GM12878 (cell line): ENCODE measurements at regions not wholly inside any gene's neighbourhood (a gene's known extent, or its start where the extent isn't known, plus 50 kb on each side); places are given as distances from the start of the nearest gene placed in this dataset.

Experiments
- CBX3 ChIP-seq: fragments of 200-600 bp; sonication (generic); IDR thresholded peaks from 2 replicates; pipeline ENCODE4 v1.6.1; 2016; ENCODE audit warnings: low read depth, borderline replicate concordance
- FOS ChIP-seq: IDR thresholded peaks from 3 replicates; pipeline ENCODE4 v1.6.1; 2011; ENCODE audit warnings: borderline replicate concordance; ENCODE audit not compliant: insufficient read length; ENCODE audit errors: extremely low read depth
- NBN ChIP-seq: fragments of 450-650 bp; IDR thresholded peaks from 2 replicates; pipeline ENCODE4 v1.6.1; 2016
- POLR2A ChIP-seq: IDR thresholded peaks from 2 replicates; pipeline ENCODE4 v1.6.1; 2011; ENCODE audit warnings: low read depth, mild to moderate bottlenecking, low read length
- POLR2AphosphoS5 ChIP-seq: IDR thresholded peaks from 2 replicates; pipeline ENCODE4 v1.6.1; 2011; ENCODE audit warnings: mild to moderate bottlenecking, low read length, inconsistent platforms
- SIX5 ChIP-seq: IDR thresholded peaks from 2 replicates; pipeline ENCODE4 v1.6.1; 2011; ENCODE audit warnings: mild to moderate bottlenecking, low read depth, low read length, moderate library complexity; ENCODE audit not compliant: severe bottlenecking
- SMC3 ChIP-seq: IDR thresholded peaks from 2 replicates; pipeline ENCODE4 v1.6.1; 2011; ENCODE audit warnings: low read length, improper control_type of control experiment, borderline replicate concordance
- SP1 ChIP-seq: IDR thresholded peaks from one replicate; pipeline ENCODE4 v1.6.1; 2011; ENCODE audit warnings: low read depth, low read length
- ZNF207 ChIP-seq: fragments of 450-650 bp; IDR thresholded peaks from 2 replicates; pipeline ENCODE4 v1.6.1; 2014; ENCODE audit warnings: antibody characterized with exemption, mild to moderate bottlenecking, borderline replicate concordance
- ZNF274 ChIP-seq: IDR thresholded peaks from one replicate; pipeline ENCODE4 v1.8.0; 2011; ENCODE audit not compliant: insufficient read length, insufficient read depth
- TF ChIP-seq, protein P1 (sequence below): IDR thresholded peaks from 2 replicates; pipeline ENCODE4 v1.6.1; 2012; ENCODE audit warnings: low read depth, low read length, improper control_type of control experiment
- TF ChIP-seq, protein P2 (sequence below), 3 experiments: IDR thresholded peaks in 2 of 3; conservative IDR thresholded peaks in 1 of 3; 2 replicates each; pipeline ENCODE4 v1.5.1; 2011; ENCODE audit warnings: low read depth in 3 of 3, low read length in 3 of 3, mild to moderate bottlenecking in 3 of 3, control low read depth in 2 of 3, moderate library complexity in 2 of 3, inconsistent platforms in 1 of 3, mixed read lengths in 1 of 3; ENCODE audit not compliant: control insufficient read depth in 2 of 3, insufficient read depth in 1 of 3; ENCODE audit errors: extremely low read depth in 1 of 3
- TF ChIP-seq, protein P3 (sequence below): IDR thresholded peaks from 2 replicates; pipeline ENCODE4 v1.6.1; 2012; ENCODE audit warnings: improper control_type of control experiment, low read depth, low read length; ENCODE audit not compliant: insufficient replicate concordance

DNA sequence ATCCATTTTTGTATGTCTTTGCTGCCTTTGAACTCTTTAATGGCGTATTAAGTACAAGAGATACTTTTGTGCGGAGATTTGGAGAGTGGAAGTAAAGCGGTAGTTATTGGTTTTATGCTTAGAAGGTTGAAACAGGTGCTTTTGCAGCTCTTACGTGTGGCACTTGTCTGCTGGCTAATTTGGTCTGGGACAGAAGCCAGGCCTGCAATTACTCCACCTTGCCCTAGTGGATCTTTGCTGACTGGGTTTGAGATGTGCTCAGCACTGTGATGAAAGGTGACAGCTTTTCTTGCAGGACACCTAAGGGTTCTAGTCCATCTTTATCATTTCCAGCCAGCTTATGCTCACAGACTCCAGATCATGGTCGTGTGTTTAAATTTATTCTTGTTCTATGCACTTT lies 252.5 kb downstream of the RPL10L start:
- TF ChIP-seq, protein P1, sequence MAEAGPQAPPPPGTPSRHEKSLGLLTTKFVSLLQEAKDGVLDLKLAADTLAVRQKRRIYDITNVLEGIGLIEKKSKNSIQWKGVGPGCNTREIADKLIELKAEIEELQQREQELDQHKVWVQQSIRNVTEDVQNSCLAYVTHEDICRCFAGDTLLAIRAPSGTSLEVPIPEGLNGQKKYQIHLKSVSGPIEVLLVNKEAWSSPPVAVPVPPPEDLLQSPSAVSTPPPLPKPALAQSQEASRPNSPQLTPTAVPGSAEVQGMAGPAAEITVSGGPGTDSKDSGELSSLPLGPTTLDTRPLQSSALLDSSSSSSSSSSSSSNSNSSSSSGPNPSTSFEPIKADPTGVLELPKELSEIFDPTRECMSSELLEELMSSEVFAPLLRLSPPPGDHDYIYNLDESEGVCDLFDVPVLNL: no peak
- no peak for TF ChIP-seq ZNF207
- TF ChIP-seq, protein P2, sequence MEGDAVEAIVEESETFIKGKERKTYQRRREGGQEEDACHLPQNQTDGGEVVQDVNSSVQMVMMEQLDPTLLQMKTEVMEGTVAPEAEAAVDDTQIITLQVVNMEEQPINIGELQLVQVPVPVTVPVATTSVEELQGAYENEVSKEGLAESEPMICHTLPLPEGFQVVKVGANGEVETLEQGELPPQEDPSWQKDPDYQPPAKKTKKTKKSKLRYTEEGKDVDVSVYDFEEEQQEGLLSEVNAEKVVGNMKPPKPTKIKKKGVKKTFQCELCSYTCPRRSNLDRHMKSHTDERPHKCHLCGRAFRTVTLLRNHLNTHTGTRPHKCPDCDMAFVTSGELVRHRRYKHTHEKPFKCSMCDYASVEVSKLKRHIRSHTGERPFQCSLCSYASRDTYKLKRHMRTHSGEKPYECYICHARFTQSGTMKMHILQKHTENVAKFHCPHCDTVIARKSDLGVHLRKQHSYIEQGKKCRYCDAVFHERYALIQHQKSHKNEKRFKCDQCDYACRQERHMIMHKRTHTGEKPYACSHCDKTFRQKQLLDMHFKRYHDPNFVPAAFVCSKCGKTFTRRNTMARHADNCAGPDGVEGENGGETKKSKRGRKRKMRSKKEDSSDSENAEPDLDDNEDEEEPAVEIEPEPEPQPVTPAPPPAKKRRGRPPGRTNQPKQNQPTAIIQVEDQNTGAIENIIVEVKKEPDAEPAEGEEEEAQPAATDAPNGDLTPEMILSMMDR (IDR thresholded peaks at IDR 0.05 in 2 of 3, conservative IDR thresholded peaks at IDR 0.05 in 1 of 3; ENCODE audit: control insufficient read depth in 2 of 3, extremely low read depth in 1 of 3, insufficient read depth in 1 of 3, low read depth in 3 of 3, low read length in 3 of 3): no peak
- TF ChIP-seq POLR2AphosphoS5: no peak
- TF ChIP-seq, protein P3, sequence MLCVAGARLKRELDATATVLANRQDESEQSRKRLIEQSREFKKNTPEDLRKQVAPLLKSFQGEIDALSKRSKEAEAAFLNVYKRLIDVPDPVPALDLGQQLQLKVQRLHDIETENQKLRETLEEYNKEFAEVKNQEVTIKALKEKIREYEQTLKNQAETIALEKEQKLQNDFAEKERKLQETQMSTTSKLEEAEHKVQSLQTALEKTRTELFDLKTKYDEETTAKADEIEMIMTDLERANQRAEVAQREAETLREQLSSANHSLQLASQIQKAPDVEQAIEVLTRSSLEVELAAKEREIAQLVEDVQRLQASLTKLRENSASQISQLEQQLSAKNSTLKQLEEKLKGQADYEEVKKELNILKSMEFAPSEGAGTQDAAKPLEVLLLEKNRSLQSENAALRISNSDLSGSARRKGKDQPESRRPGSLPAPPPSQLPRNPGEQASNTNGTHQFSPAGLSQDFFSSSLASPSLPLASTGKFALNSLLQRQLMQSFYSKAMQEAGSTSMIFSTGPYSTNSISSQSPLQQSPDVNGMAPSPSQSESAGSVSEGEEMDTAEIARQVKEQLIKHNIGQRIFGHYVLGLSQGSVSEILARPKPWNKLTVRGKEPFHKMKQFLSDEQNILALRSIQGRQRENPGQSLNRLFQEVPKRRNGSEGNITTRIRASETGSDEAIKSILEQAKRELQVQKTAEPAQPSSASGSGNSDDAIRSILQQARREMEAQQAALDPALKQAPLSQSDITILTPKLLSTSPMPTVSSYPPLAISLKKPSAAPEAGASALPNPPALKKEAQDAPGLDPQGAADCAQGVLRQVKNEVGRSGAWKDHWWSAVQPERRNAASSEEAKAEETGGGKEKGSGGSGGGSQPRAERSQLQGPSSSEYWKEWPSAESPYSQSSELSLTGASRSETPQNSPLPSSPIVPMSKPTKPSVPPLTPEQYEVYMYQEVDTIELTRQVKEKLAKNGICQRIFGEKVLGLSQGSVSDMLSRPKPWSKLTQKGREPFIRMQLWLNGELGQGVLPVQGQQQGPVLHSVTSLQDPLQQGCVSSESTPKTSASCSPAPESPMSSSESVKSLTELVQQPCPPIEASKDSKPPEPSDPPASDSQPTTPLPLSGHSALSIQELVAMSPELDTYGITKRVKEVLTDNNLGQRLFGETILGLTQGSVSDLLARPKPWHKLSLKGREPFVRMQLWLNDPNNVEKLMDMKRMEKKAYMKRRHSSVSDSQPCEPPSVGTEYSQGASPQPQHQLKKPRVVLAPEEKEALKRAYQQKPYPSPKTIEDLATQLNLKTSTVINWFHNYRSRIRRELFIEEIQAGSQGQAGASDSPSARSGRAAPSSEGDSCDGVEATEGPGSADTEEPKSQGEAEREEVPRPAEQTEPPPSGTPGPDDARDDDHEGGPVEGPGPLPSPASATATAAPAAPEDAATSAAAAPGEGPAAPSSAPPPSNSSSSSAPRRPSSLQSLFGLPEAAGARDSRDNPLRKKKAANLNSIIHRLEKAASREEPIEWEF: no peak
- TF ChIP-seq SP1: no peak
- TF ChIP-seq POLR2A: no peak
- no peak for TF ChIP-seq NBN
- no peak for TF ChIP-seq SMC3
- TF ChIP-seq ZNF274: no peak
- TF ChIP-seq SIX5: no peak
- no peak for TF ChIP-seq CBX3
- TF ChIP-seq FOS: no peak
